HL-60 (cell line): ENCODE measurements at regions not wholly inside any gene's neighbourhood (a gene's known extent, or its start where the extent isn't known, plus 50 kb on each side); places are given as distances from the start of the nearest gene placed in this dataset.

Source experiments
- DNase-seq, 2 experiments: peaks; one replicate each; pipeline ENCODE4 v3.0.0-alpha.2; 2010 to 2020; ENCODE audit warnings: low read depth in 1 of 2, low spot score in 1 of 2
- H3K27ac ChIP-seq: fragments of 250-450 bp; sonication (Bioruptor Pico); replicated peaks from 2 replicates; pipeline ENCODE4 v1.5.1; 2020; ENCODE audit warnings: mild to moderate bottlenecking, moderate library complexity
- H3K27me3 ChIP-seq: fragments of 250-450 bp; sonication (Bioruptor Pico); 2 replicates; pipeline ENCODE4 v1.5.1; 2021; ENCODE audit warnings: mild to moderate bottlenecking, moderate library complexity; ENCODE audit not compliant: insufficient read depth, poor library complexity, severe bottlenecking
- H3K4me3 ChIP-seq: replicated peaks from 2 replicates; pipeline ENCODE4 v1.5.1; 2011; ENCODE audit warnings: mild to moderate bottlenecking, control low read depth, low read length; ENCODE audit not compliant: insufficient read depth
- GABPA ChIP-seq: IDR thresholded peaks from 2 replicates; pipeline ENCODE4 v1.6.1; 2012; ENCODE audit warnings: low read depth
- POLR2AphosphoS5 ChIP-seq: IDR thresholded peaks from 2 replicates; pipeline ENCODE4 v1.6.1; 2012; ENCODE audit warnings: low read depth
- SPI1 ChIP-seq: IDR thresholded peaks from 2 replicates; pipeline ENCODE4 v1.6.1; 2012; ENCODE audit warnings: low read depth, mild to moderate bottlenecking, borderline replicate concordance
- TF ChIP-seq, protein P1 (sequence below): IDR thresholded peaks from one replicate; pipeline ENCODE4 v1.5.1; 2011; ENCODE audit warnings: low read length, control low read depth, inconsistent platforms; ENCODE audit not compliant: insufficient read depth
- TF ChIP-seq, protein P2 (sequence below): IDR thresholded peaks from 2 replicates; pipeline ENCODE4 v1.6.1; 2012; ENCODE audit warnings: low read depth; ENCODE audit not compliant: insufficient replicate concordance

DNA sequence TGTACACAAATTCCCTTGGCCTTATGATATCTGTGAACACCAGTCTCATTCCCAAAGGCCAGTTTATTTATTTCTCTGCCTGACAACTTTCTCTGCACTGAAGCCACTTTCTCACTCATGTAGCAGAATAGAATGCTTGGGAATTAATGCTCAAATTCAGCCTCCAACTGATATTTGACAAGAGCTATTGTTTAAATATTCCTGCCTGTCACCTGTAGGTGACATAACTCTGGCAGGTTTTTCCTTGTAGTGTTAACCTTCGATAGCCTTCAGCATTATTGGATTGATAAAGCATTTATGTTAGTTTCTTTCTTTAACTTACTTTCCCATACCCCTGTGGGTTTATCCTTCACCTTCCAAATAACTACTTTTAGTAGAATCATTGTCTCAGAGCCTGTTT lies 1183.2 kb upstream of the ADGRB3 start:
- Histone ChIP-seq H3K27ac (no peak overlapping the region), H3K4me3 (no peak overlapping the region), H3K27me3 (no peaks in the 10 kb centered on the region)
- TF ChIP-seq POLR2AphosphoS5 (no peak), SPI1 (no peak)
- TF ChIP-seq, protein P1, sequence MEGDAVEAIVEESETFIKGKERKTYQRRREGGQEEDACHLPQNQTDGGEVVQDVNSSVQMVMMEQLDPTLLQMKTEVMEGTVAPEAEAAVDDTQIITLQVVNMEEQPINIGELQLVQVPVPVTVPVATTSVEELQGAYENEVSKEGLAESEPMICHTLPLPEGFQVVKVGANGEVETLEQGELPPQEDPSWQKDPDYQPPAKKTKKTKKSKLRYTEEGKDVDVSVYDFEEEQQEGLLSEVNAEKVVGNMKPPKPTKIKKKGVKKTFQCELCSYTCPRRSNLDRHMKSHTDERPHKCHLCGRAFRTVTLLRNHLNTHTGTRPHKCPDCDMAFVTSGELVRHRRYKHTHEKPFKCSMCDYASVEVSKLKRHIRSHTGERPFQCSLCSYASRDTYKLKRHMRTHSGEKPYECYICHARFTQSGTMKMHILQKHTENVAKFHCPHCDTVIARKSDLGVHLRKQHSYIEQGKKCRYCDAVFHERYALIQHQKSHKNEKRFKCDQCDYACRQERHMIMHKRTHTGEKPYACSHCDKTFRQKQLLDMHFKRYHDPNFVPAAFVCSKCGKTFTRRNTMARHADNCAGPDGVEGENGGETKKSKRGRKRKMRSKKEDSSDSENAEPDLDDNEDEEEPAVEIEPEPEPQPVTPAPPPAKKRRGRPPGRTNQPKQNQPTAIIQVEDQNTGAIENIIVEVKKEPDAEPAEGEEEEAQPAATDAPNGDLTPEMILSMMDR, result no peak
- TF ChIP-seq, protein P2, sequence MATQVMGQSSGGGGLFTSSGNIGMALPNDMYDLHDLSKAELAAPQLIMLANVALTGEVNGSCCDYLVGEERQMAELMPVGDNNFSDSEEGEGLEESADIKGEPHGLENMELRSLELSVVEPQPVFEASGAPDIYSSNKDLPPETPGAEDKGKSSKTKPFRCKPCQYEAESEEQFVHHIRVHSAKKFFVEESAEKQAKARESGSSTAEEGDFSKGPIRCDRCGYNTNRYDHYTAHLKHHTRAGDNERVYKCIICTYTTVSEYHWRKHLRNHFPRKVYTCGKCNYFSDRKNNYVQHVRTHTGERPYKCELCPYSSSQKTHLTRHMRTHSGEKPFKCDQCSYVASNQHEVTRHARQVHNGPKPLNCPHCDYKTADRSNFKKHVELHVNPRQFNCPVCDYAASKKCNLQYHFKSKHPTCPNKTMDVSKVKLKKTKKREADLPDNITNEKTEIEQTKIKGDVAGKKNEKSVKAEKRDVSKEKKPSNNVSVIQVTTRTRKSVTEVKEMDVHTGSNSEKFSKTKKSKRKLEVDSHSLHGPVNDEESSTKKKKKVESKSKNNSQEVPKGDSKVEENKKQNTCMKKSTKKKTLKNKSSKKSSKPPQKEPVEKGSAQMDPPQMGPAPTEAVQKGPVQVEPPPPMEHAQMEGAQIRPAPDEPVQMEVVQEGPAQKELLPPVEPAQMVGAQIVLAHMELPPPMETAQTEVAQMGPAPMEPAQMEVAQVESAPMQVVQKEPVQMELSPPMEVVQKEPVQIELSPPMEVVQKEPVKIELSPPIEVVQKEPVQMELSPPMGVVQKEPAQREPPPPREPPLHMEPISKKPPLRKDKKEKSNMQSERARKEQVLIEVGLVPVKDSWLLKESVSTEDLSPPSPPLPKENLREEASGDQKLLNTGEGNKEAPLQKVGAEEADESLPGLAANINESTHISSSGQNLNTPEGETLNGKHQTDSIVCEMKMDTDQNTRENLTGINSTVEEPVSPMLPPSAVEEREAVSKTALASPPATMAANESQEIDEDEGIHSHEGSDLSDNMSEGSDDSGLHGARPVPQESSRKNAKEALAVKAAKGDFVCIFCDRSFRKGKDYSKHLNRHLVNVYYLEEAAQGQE, result no peak
- DNase-seq, result no peak

DNA sequence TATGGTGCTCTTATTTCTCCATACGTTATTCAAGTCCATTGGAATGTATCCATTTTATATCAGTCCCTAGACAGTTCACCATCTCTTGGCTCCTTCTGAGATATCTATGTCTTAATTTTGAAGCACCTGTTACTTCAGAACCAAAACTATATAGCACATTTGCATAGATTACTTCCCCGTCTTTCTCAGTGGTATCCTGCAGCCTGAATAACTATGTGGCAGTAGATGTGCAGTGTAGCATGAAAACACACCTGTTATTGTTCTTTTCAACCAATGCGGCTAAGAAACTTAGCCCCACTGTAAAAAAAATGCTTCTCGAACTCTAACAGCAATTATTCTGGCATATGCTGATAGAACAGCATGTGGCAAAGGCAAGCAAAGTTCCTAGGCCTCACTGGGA lies 1184.4 kb upstream of the ADGRB3 start:
- Histone ChIP-seq H3K27ac (no peak overlapping the region), H3K4me3 (no peak overlapping the region), H3K27me3 (no peaks in the 10 kb centered on the region)
- no peak for DNase-seq
- TF ChIP-seq GABPA (no peak), POLR2AphosphoS5 (no peak)
- TF ChIP-seq, protein P2, result no peak
- TF ChIP-seq, protein P1, result no peak

DNA sequence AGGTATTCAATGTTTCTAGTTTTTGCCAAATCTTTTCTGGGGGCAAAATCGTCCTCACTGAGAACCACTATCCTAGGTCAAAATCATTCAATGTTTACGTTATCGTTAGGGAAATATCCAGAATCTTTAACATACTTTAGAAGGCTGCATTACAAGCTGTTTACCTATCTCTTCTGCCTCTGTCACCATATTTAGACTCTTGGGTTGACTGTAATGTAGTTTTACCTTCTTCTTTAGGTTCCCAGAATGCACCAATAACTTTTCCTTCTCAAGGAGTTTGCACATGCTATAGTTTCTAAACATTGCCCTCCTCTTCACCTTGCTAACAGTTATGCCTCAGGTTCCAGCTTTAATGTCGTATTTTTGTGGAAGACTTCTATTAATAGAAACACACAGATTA lies 1185.5 kb upstream of the ADGRB3 start:
- no peaks in the 10 kb centered on the region for H3K27me3 ChIP-seq
- DNase-seq, result no peak
- no peak overlapping the region for H3K4me3 ChIP-seq
- TF ChIP-seq, protein P1, result no peak
- no peak for TF ChIP-seq POLR2AphosphoS5
- TF ChIP-seq, protein P2, result no peak
- TF ChIP-seq SPI1, result no peak
- TF ChIP-seq GABPA, result no peak
- no peak overlapping the region for H3K27ac ChIP-seq
